ENCODE measurements at regions not wholly inside any gene's neighbourhood (a gene's known extent, or its start where the extent isn't known, plus 50 kb on each side); places are given as distances from the start of the nearest gene placed in this dataset.
"Not testable (repeated sequence)": the region's sequence is repeated elsewhere in the genome, so short reads cannot be mapped to it uniquely, and the experiment has no call there.

DNA sequence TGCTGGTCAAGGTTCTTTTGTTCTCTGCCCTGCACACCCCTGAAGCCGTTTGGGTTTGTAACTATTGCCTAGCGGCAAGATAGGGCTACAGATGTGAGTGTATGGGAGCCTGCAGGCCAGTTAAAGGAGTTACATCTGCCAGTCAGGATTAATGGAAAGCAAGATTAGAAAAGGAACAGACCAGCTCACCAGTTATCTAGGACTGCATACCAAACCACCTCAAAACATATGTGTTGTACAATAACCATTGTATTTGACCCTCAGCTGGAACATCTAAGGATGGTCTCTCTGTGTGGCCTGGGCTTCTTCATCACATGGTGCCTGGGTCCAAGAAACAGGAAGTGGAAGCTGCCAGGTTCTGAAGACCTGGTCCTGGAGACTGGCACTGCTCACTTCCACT, 52.5 kb upstream of the FBXO28 start:
- no peak for DNase-seq (ENCODE audit: low read depth)

DNA sequence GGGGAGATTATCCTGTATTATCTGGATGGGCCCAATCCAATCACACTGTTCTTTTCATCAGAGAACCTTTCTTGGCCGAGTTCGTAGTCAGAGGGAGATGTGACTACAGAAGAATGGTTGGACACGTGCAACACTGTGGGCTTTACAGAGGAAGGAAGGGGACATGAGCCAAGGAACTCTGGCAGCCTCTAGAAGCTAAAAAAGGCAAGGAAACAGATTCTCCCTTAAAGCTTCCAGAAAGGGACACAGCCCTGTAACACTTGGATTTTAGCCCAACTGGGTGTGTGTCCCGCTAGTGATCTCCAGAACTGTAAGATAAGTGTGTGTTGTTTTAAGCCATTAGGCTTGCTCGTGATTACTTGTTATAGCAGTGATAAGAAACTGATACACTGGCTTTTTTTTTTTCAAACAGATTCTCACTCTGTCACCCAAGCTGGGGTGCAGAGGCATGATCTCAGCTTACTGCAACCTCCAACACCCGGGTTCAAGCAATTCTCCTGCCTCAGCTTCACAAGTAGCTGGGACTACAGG, 53.9 kb upstream of the FBXO28 start:
- DNase-seq (ENCODE audit: low read depth): no peak

- DNase-seq (ENCODE audit: low read depth): no peak
Measured at GRCh38 chr1:224058303-224058702, 55.6 kb upstream of the FBXO28 start.

- no peak for DNase-seq (ENCODE audit: low read depth)
Measured at GRCh38 chr1:224057461-224058199, 56.3 kb upstream of the FBXO28 start.

GRCh38 chr1:224054611-224055010, 59.3 kb upstream of the FBXO28 start:
- DNase-seq (ENCODE audit: low read depth): no peak

- DNase-seq (ENCODE audit: low read depth): no peak
Measured at GRCh38 chr1:224054012-224054411, 59.9 kb upstream of the FBXO28 start.

DNA sequence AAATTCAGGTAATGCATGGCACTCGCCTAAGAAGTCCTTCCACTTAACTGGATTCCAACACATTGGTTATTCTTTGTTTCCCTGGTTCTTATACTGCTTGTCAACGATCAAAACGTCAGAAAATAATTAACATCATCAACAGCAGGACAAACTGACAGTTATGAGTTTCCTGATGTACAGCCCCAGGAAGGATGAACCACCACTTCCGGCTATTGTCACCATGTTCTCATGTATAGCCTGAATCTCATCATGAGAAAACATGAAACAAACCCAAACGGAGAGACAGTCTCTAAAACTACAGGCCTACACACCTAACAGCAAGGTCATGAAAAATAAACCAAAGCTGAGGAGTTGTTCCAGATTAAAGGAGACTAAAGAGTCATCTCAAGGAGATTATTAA, 60.5 kb upstream of the FBXO28 start:
- no peak for DNase-seq (ENCODE audit: low read depth)

DNA sequence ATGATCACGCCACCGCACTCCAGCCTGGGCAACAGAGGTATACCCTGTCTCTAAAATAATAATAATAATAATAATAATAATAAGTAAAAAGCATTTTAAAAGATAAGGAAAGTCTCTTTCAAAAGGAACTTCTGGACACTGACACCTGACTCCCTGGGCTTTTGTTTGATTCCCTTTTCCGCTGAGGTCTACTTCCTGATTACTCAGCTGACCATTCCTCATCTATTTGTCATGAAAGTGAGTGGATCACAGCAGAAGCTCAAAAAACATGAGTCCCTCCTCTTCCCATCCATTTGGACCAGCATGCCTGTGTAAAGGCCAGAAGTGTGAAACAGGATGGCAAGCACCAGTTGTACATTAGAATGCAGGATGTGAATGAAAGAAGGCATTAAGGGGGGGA, 61.1 kb upstream of the FBXO28 start:
- DNase-seq (ENCODE audit: low read depth): no peak

DNA sequence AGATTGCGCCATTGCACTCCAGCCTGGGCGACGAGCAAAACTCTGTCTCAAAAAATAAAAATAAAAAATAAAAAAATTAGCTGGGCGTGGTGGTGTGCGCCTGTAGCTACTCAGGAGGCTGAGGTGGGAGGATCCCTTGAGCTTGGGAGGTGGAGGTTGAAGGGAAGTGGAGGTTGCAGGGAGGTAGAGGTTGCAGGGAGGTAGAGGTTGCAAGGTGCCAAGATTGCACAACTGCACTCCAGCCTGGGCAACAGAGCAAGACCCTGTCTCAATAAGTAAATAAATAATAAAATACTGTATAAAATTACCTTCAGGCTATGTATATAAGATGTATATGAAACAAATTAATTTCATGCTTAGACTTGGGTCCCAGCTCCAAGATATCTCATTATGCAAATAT, 62.1 kb upstream of the FBXO28 start:
- not testable (repeated sequence) for DNase-seq (ENCODE audit: low read depth)

DNA sequence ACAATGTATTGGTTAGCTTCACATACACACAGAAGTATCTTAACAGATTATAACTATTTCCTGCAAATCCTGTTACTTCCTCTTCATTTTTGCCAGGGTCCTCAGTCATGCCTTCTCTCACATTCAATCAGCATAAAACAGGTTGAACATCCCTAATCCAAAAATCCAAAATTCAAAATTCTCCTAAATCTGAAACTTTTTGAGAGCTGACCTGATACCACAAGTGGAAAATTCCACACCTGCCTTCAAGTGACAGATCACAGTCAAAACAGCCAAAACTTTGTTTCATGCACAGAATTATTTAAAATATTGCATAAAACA, 62.9 kb upstream of the FBXO28 start:
- DNase-seq (ENCODE audit: low read depth): no peak

DNA sequence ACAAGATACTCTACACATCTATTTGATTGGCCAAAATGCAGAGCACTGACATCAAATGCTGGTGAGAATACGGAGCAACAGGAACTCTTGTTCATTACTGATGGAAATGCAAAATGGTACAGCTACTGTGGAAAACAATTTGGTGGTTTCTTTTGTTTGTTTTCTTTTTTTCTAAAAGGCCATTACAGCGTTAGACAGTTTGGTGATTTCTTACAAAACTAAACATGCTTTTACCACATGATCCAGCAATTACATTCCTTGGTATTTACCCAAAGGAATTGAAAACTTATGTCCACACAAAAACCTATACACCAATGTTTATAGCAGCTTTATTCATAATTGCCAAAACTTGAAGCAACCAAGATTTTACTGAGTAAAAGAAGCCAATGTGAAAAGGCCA, 66.4 kb upstream of the FBXO28 start:
- no peak for DNase-seq (ENCODE audit: low read depth)

DNA sequence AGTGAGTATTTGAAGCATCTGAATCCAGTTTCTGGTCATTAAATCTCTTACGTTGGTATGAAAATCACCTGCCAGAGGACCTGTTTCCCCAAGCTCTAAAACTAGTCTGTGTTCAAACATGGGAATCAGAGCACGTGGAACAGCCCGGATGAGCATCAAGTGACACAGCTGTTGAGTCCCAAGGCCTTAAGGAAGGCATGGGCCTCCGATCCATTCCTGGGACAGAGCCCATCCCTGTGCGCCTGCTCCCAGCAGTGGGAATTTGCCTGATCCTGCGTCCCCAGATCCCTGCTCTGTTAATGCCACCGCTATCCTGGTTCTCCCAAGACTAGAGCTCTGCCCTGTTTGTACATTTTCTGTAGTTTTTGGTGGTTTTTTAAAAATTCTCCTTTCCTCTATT, 68.4 kb upstream of the FBXO28 start:
- DNase-seq (ENCODE audit: low read depth): no peak

GRCh38 chr1:224044420-224044819, 69.5 kb upstream of the FBXO28 start:
- no peak for DNase-seq (ENCODE audit: low read depth)

GRCh38 chr1:224042557-224043118, 71.3 kb upstream of the FBXO28 start:
- DNase-seq (ENCODE audit: low read depth): no peak

GRCh38 chr1:224041032-224041431, 72.9 kb upstream of the FBXO28 start:
- no peak for DNase-seq (ENCODE audit: low read depth)

DNA sequence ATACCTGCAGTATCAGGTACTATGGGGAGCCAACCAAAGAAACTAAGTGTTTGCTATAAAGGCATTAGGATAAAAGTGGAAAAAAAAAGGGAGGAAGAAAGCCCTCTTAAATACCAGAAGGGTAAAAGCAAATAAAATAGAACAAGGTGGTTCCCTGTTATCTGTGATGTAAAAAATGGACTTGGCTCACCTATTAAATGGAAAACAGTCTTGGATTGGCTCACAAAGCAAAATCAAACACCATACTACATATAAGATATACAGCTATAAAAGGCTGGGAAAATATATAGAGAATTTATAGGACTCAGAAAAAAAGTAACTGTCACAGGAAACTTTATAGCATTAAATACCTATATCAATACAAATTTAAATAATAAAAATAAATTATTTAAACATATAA, 73.5 kb upstream of the FBXO28 start:
- DNase-seq (ENCODE audit: low read depth): not testable (repeated sequence)

DNA sequence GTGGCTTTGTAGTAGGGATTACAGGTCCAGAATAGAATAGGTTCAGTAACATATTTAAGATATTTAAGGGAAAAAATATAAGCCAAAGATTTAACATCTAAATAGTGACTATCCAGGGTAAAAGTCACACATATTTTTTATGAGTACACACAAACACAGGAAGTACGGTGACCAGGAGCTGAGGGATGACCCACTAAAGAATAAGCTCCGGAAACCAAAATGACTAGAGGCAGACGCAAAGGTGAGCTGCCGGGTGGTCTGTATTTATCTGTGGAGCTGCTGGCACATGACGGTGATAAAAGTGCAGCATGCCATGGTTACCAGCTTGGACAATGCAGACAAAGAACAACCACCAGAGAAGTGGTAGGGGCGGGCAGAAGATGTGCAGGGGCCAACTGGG, 73.9 kb upstream of the FBXO28 start:
- DNase-seq (ENCODE audit: low read depth): not testable (repeated sequence)

DNA sequence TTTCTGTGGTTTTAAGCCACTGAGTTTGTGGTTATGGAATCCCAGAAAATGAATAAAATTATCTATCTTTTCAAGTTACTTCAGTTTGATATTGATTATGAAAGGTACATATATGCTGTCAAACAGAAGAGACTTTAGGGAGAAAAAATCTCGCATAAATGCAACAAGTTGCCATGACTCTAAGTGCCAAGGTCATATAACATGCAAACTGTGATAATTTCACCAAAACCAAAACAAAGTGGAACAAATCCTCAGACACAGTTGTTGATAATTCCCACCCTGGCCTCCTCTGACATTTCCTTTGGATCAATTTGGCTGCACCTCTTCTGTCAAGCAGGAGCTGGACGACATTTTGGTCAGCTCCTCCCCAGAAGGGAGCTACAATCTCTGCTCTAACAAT, 75.1 kb upstream of the FBXO28 start:
- not testable (repeated sequence) for DNase-seq (ENCODE audit: low read depth)

DNA sequence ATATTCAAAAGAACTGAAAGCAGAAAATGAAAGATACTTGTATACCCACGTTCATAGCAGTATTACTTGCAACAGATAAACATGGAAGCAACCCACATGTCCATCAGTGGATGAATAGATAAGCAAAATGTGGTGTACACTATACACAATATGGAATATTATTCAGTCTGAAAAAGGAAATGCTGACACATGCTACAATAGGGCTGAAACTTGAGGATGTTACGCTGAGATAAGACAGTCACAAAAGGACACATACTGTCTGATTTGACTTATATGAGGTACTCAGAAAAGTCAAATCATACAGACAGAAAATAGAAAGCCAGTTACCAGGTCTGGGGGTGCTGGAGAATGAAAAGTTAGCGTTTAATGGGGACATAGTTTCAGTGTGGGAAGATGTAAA, 76.5 kb upstream of the FBXO28 start:
- DNase-seq (ENCODE audit: low read depth): not testable (repeated sequence)

- not testable (repeated sequence) for DNase-seq (ENCODE audit: low read depth)
Measured at GRCh38 chr1:224032608-224033276, 81.2 kb upstream of the FBXO28 start.

DNA sequence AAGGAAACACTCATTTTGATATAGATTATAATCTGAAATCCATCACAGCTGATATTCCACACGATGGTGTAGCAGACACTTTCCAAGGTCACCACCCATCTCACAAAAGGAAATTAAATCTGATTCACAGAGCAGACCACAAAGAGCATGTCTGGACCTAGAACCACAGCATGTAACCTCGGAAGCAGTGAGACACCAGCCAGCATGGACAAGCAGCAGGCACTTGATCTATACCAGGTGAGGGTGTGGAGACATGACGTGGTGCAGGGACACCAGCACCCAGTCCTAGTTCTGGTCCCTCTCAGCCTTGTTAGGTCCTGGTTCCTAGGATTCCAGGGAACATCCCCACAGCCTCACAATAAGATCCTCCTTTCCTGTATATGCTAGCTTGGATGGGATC, 81.9 kb upstream of the FBXO28 start:
- not testable (repeated sequence) for DNase-seq (ENCODE audit: low read depth)

GRCh38 chr1:224030257-224030656, 83.7 kb upstream of the FBXO28 start:
- DNase-seq (ENCODE audit: low read depth): not testable (repeated sequence)

DNA sequence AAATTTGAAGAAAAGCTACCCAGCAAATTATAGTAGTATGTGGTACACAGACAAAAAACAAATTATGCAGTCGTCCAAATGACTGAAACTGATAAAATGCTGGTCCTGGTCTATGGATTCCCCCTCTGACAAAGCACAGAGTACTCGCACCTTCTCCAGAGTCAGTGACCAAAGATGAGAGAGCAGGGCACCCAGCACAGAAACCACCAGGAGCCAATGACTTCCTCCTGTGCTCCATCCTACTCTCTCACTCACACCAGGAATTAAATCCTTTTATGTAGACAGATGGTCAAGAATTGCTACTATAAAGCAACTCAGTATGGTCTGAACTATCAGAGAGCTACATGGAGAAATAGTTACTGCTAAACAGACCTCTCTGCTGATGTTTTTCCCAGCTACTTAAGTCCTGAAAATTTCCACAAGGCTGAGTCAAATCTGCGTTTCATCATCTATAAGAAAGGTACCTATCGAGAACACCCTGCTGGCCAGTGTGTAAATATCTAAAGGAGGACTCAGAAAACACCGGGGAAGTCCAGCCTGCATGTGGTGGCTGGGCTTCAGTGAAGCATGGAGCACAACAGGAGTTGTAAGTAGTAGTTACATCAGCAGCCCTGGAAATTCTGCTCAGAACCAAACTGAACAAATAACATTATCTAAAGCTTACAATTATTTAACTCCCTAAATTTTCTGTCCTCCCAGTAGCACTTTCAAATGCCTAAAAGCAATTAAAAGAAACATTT, 84.5 kb upstream of the FBXO28 start:
- not testable (repeated sequence) for DNase-seq (ENCODE audit: low read depth)

Data from HS-5 (cell line).